HAP-1 (cell line): ENCODE measurements at regions not wholly inside any gene's neighbourhood (a gene's known extent, or its start where the extent isn't known, plus 50 kb on each side); places are given as distances from the start of the nearest gene placed in this dataset.
"Not testable (repeated sequence)": the region's sequence is repeated elsewhere in the genome, so short reads cannot be mapped to it uniquely, and the experiment has no call there.

ENCODE experiments used
- DNase-seq, 2 experiments: peaks; one replicate each; pipeline ENCODE4 v3.0.0-alpha.2; 2016 to 2020; ENCODE audit warnings: low spot score in 2 of 2
- H3K27me3 ChIP-seq: fragments of 250-450 bp; sonication (Bioruptor Pico); 2 replicates; pipeline ENCODE4 v1.5.1; 2020; ENCODE audit warnings: low read depth, mild to moderate bottlenecking, moderate library complexity
- H3K36me3 ChIP-seq: fragments of 250-450 bp; sonication (Bioruptor Pico); replicated peaks from 2 replicates; pipeline ENCODE4 v1.5.1; 2020; ENCODE audit warnings: mild to moderate bottlenecking
- H3K4me1 ChIP-seq: fragments of 250-450 bp; sonication (Bioruptor Pico); 2 replicates; pipeline ENCODE4 v1.5.1; 2020; ENCODE audit warnings: mild to moderate bottlenecking
- H3K4me3 ChIP-seq: fragments of 250-450 bp; sonication (Bioruptor Pico); 2 replicates; pipeline ENCODE4 v1.5.1; 2020; ENCODE audit warnings: mild to moderate bottlenecking, moderate library complexity
- H3K9me3 ChIP-seq: fragments of 250-450 bp; sonication (Bioruptor Pico); 2 replicates; pipeline ENCODE4 v1.5.1; 2020; ENCODE audit warnings: mild to moderate bottlenecking, moderate library complexity
- in situ Hi-C: fragments of 300-500 bp; cut with MboI; formaldehyde crosslinking; loops from 3 replicates; pipeline ENCODE4 v1.14.3; 2020; ENCODE audit warnings: low sequenced_read_pairs, inconsistent platforms, mixed read lengths

GRCh38 chr10:81725851-81726250 is 149.1 kb upstream of the NRG3 start:
- no peaks in the 10 kb centered on the region for H3K9me3 ChIP-seq
- H3K27me3 ChIP-seq = no peaks in the 10 kb centered on the region
- no peak for DNase-seq
- H3K36me3 ChIP-seq = no peaks in the 10 kb centered on the region
- no peaks in the 10 kb centered on the region for H3K4me1 ChIP-seq
- H3K4me3 ChIP-seq = no peak overlapping the region
- in situ Hi-C loops = no loop called here

- no peak for DNase-seq
- Histone ChIP-seq H3K27me3 (no peaks in the 10 kb centered on the region), H3K9me3 (no peaks in the 10 kb centered on the region), H3K36me3 (no peaks in the 10 kb centered on the region), H3K4me1 (no peaks in the 10 kb centered on the region), H3K4me3 (no peak overlapping the region)
- in situ Hi-C loops = no loop called here
Observed at GRCh38 chr10:81728692-81729091, 146.3 kb upstream of the NRG3 start.

GRCh38 chr10:81730891-81731290 is 144.1 kb upstream of the NRG3 start:
- no peaks in the 10 kb centered on the region for H3K27me3 ChIP-seq
- H3K4me3 ChIP-seq = no peak overlapping the region
- no peaks in the 10 kb centered on the region for H3K36me3 ChIP-seq
- no peak for DNase-seq
- in situ Hi-C loops = no loop called here
- no peaks in the 10 kb centered on the region for H3K4me1 ChIP-seq
- no peaks in the 10 kb centered on the region for H3K9me3 ChIP-seq

GRCh38 chr10:81733542-81733941 is 141.5 kb upstream of the NRG3 start:
- no peak for DNase-seq
- H3K4me1 ChIP-seq = no peaks in the 10 kb centered on the region
- H3K9me3 ChIP-seq = no peaks in the 10 kb centered on the region
- in situ Hi-C loops = no loop called here
- H3K36me3 ChIP-seq = no peaks in the 10 kb centered on the region
- H3K4me3 ChIP-seq = no peak overlapping the region
- no peaks in the 10 kb centered on the region for H3K27me3 ChIP-seq

- H3K27me3 ChIP-seq, H3K36me3 ChIP-seq, H3K4me3 ChIP-seq, DNase-seq, H3K4me1 ChIP-seq, H3K9me3 ChIP-seq, in situ Hi-C loops: not testable (repeated sequence)
Observed at GRCh38 chr10:81735167-81735566, 139.8 kb upstream of the NRG3 start.

- H3K36me3 ChIP-seq = no peaks in the 10 kb centered on the region
- no peaks in the 10 kb centered on the region for H3K4me1 ChIP-seq
- H3K4me3 ChIP-seq = no peak overlapping the region
- H3K9me3 ChIP-seq = no peaks in the 10 kb centered on the region
- no peak for DNase-seq
- in situ Hi-C loops = no loop called here
- H3K27me3 ChIP-seq = no peaks in the 10 kb centered on the region
Observed at GRCh38 chr10:81759111-81759510, 115.9 kb upstream of the NRG3 start.

GRCh38 chr10:81784111-81784597 is 90.8 kb upstream of the NRG3 start:
- DNase-seq = no peak
- no peaks in the 10 kb centered on the region for H3K9me3 ChIP-seq
- in situ Hi-C loops = no loop called here

GRCh38 chr10:81792729-81793128 is 82.3 kb upstream of the NRG3 start:
- in situ Hi-C loops = no loop called here
- Histone ChIP-seq H3K4me3 (no peak overlapping the region), H3K4me1 (no peaks in the 10 kb centered on the region), H3K27me3 (no peaks in the 10 kb centered on the region), H3K9me3 (no peaks in the 10 kb centered on the region), H3K36me3 (no peaks in the 10 kb centered on the region)
- no peak for DNase-seq

More at GRCh38 chr10:81784111-81784597, 90.8 kb upstream of the NRG3 start:
- Histone ChIP-seq H3K36me3 (no peaks in the 10 kb centered on the region), H3K4me3 (no peak overlapping the region), H3K27me3 (no peaks in the 10 kb centered on the region), H3K4me1 (no peaks in the 10 kb centered on the region)

- no peaks in the 10 kb centered on the region for H3K4me1 ChIP-seq
- H3K36me3 ChIP-seq = no peaks in the 10 kb centered on the region
- no peaks in the 10 kb centered on the region for H3K27me3 ChIP-seq
- no peak overlapping the region for H3K4me3 ChIP-seq
- in situ Hi-C loops = no loop called here
- no peak for DNase-seq
- no peaks in the 10 kb centered on the region for H3K9me3 ChIP-seq
Observed at GRCh38 chr10:81806842-81807241, 68.2 kb upstream of the NRG3 start.

- Histone ChIP-seq H3K4me1 (no peaks in the 10 kb centered on the region), H3K9me3 (no peaks in the 10 kb centered on the region), H3K27me3 (no peaks in the 10 kb centered on the region), H3K36me3 (no peaks in the 10 kb centered on the region), H3K4me3 (no peak overlapping the region)
- DNase-seq = no peak
- in situ Hi-C loops = no loop called here
Observed at GRCh38 chr10:81814842-81815241, 60.2 kb upstream of the NRG3 start.

- Histone ChIP-seq H3K27me3 (no peaks in the 10 kb centered on the region), H3K36me3 (no peaks in the 10 kb centered on the region), H3K4me3 (no peak overlapping the region), H3K9me3 (no peaks in the 10 kb centered on the region), H3K4me1 (no peaks in the 10 kb centered on the region)
- in situ Hi-C loops = no loop called here
- no peak for DNase-seq
Observed at GRCh38 chr10:81817596-81818170, 57.3 kb upstream of the NRG3 start.

- Histone ChIP-seq H3K4me1 (no peaks in the 10 kb centered on the region), H3K36me3 (no peaks in the 10 kb centered on the region), H3K4me3 (no peak overlapping the region), H3K9me3 (no peaks in the 10 kb centered on the region), H3K27me3 (no peaks in the 10 kb centered on the region)
- in situ Hi-C loops = no loop called here
- no peak for DNase-seq
Observed at GRCh38 chr10:81820418-81820817, 54.6 kb upstream of the NRG3 start.
